Trophoblast cell (in vitro differentiated cells and primary cell): ENCODE measurements at regions not wholly inside any gene's neighbourhood (a gene's known extent, or its start where the extent isn't known, plus 50 kb on each side); places are given as distances from the start of the nearest gene placed in this dataset.
"Not testable (repeated sequence)": the region's sequence is repeated elsewhere in the genome, so short reads cannot be mapped to it uniquely, and the experiment has no call there.

Source experiments
- DNase-seq, 2 donors: peaks; one replicate each; pipeline ENCODE4 v3.0.0-alpha.2; 2016
- H2AFZ ChIP-seq: 2 replicates; pipeline ENCODE4 v1.6.1; 2013; ENCODE audit warnings: low read length, moderate library complexity, mild to moderate bottlenecking; ENCODE audit not compliant: insufficient read depth, poor library complexity
- H2AK5ac ChIP-seq: 2 replicates; pipeline ENCODE4 v1.6.1; 2013; ENCODE audit warnings: mild to moderate bottlenecking, low read length
- H2BK120ac ChIP-seq: 2 replicates; pipeline ENCODE4 v1.6.1; 2013; ENCODE audit warnings: low read length, mild to moderate bottlenecking, moderate library complexity; ENCODE audit not compliant: insufficient read depth, poor library complexity
- H2BK12ac ChIP-seq: 2 replicates; pipeline ENCODE4 v1.6.1; 2013; ENCODE audit warnings: mild to moderate bottlenecking, low read length, moderate library complexity
- H2BK5ac ChIP-seq: 2 replicates; pipeline ENCODE4 v1.6.1; 2013; ENCODE audit warnings: low read length, low read depth, moderate library complexity, mild to moderate bottlenecking; ENCODE audit not compliant: poor library complexity
- H3K14ac ChIP-seq: 2 replicates; pipeline ENCODE4 v1.6.1; 2013; ENCODE audit warnings: mild to moderate bottlenecking, low read length
- H3K18ac ChIP-seq: 2 replicates; pipeline ENCODE4 v1.6.1; 2013; ENCODE audit warnings: mild to moderate bottlenecking, low read length
- H3K23ac ChIP-seq: 2 replicates; pipeline ENCODE4 v1.6.1; 2013; ENCODE audit warnings: low read length
- H3K27ac ChIP-seq: 2 replicates; pipeline ENCODE4 v1.5.1; 2013; ENCODE audit warnings: low read depth, mild to moderate bottlenecking, inconsistent platforms, low read length, moderate library complexity
- H3K27me3 ChIP-seq: 2 replicates; pipeline ENCODE4 v1.6.1; 2013; ENCODE audit warnings: inconsistent platforms, mild to moderate bottlenecking, low read length, moderate library complexity; ENCODE audit not compliant: insufficient read depth
- H3K36me3 ChIP-seq, 2 experiments: 1 replicate in 1 of 2; 2 replicates in 1 of 2; pipeline ENCODE4 v1.6.1; 2013; ENCODE audit warnings: low read length in 2 of 2, mild to moderate bottlenecking in 2 of 2, moderate library complexity in 1 of 2; ENCODE audit not compliant: insufficient read depth in 2 of 2, control insufficient read depth in 1 of 2
- H3K4ac ChIP-seq: 2 replicates; pipeline ENCODE4 v1.6.1; 2013; ENCODE audit warnings: low read depth, mild to moderate bottlenecking, low read length, moderate library complexity
- H3K4me1 ChIP-seq, 2 experiments: 1 replicate in 1 of 2; 2 replicates in 1 of 2; pipeline ENCODE4 v1.6.1; 2013; ENCODE audit warnings: low read length in 2 of 2, mild to moderate bottlenecking in 2 of 2, moderate library complexity in 1 of 2; ENCODE audit not compliant: insufficient read depth in 2 of 2, control insufficient read depth in 1 of 2
- H3K4me2 ChIP-seq: 2 replicates; pipeline ENCODE4 v1.6.1; 2013; ENCODE audit warnings: inconsistent platforms, mild to moderate bottlenecking, low read length, moderate library complexity
- H3K4me3 ChIP-seq: 2 replicates; pipeline ENCODE4 v1.5.1; 2013; ENCODE audit warnings: mild to moderate bottlenecking, low read depth, low read length, inconsistent platforms
- H3K79me1 ChIP-seq: one replicate; pipeline ENCODE4 v1.6.1; 2013; ENCODE audit warnings: low read length
- H3K79me2 ChIP-seq: 2 replicates; pipeline ENCODE4 v1.6.1; 2013; ENCODE audit warnings: low read length, mild to moderate bottlenecking; ENCODE audit not compliant: control insufficient read depth, insufficient read depth, poor library complexity
- H3K9ac ChIP-seq: 2 replicates; pipeline ENCODE4 v1.6.1; 2013; ENCODE audit warnings: mild to moderate bottlenecking, low read length
- H3K9me3 ChIP-seq: 2 replicates; pipeline ENCODE4 v1.6.1; 2013; ENCODE audit warnings: low read depth, mild to moderate bottlenecking, control low read depth, inconsistent platforms, low read length; ENCODE audit not compliant: insufficient read depth
- H4K12ac ChIP-seq: 2 replicates; pipeline ENCODE4 v1.6.1; 2013; ENCODE audit warnings: low read depth, mild to moderate bottlenecking, low read length, moderate library complexity
- H4K8ac ChIP-seq: 2 replicates; pipeline ENCODE4 v1.6.1; 2013; ENCODE audit warnings: low read depth, mild to moderate bottlenecking, low read length, moderate library complexity
- H4K91ac ChIP-seq: one replicate; pipeline ENCODE4 v1.6.1; 2013; ENCODE audit warnings: low read depth, mild to moderate bottlenecking, low read length, moderate library complexity
- WGBS: extraction: QIAGEN DNeasy Blood & Tissue Kit; methylation state at CpG from one replicate; pipeline ENCODE4 v1.1.7; 2013; ENCODE audit warnings: missing lambda C conversion rate; ENCODE audit not compliant: insufficient read length, insufficient coverage; ENCODE audit errors: extremely low coverage; 5-methylcytosine and 5-hydroxymethylcytosine counted together

- no CpG with 5 or more reads among the region's 3 CpGs for WGBS
- not testable (repeated sequence) for H3K4ac ChIP-seq
Measured at GRCh38 chr15:22209086-22209485, 128.8 kb downstream of the OR4M2 start.

GRCh38 chr15:22222596-22222995 lies 142.3 kb downstream of the OR4M2 start:
- H2AFZ ChIP-seq, H4K91ac ChIP-seq, H3K27me3 ChIP-seq, DNase-seq, H3K27ac ChIP-seq, H3K4me3 ChIP-seq, H2AK5ac ChIP-seq, H2BK12ac ChIP-seq, H4K8ac ChIP-seq, H3K79me2 ChIP-seq, H3K4ac ChIP-seq, H4K12ac ChIP-seq, H3K4me2 ChIP-seq, H3K18ac ChIP-seq, H3K14ac ChIP-seq, H2BK5ac ChIP-seq, H3K4me1 ChIP-seq, H3K79me1 ChIP-seq, H2BK120ac ChIP-seq, H3K9ac ChIP-seq, H3K23ac ChIP-seq, H3K36me3 ChIP-seq: not testable (repeated sequence)
- H3K9me3 ChIP-seq = peaks cover 31% of the 10 kb centered on the region
- no CpG with 5 or more reads among the region's 10 CpGs for WGBS

More at GRCh38 chr15:22209086-22209485, 128.8 kb downstream of the OR4M2 start:
- not testable (repeated sequence) for H3K23ac ChIP-seq, H3K9ac ChIP-seq, H3K14ac ChIP-seq, H3K36me3 ChIP-seq, DNase-seq, H3K4me1 ChIP-seq, H4K91ac ChIP-seq, H4K8ac ChIP-seq, H4K12ac ChIP-seq, H3K79me1 ChIP-seq, H3K27me3 ChIP-seq, H3K4me2 ChIP-seq, H3K18ac ChIP-seq, H3K9me3 ChIP-seq, H3K79me2 ChIP-seq, H3K4me3 ChIP-seq, H3K27ac ChIP-seq, H2BK120ac ChIP-seq, H2AFZ ChIP-seq, H2BK5ac ChIP-seq, H2BK12ac ChIP-seq, H2AK5ac ChIP-seq

- H3K4ac ChIP-seq = no peak overlapping the region
- H4K12ac ChIP-seq = no peak overlapping the region
- H3K79me1 ChIP-seq = no peaks in the 10 kb centered on the region
- peaks cover 44% of the 10 kb centered on the region for H3K9me3 ChIP-seq
- no peak overlapping the region for H2BK5ac ChIP-seq
- H4K8ac ChIP-seq = no peak overlapping the region
- H3K4me2 ChIP-seq = no peak overlapping the region
- no peak overlapping the region for H4K91ac ChIP-seq
- no peaks in the 10 kb centered on the region for H3K4me1 ChIP-seq
- no peak overlapping the region for H2BK120ac ChIP-seq
- no peak overlapping the region for H2AK5ac ChIP-seq
- no CpG with 5 or more reads among the region's 9 CpGs for WGBS
- H2AFZ ChIP-seq = no peak overlapping the region
- no peak overlapping the region for H3K14ac ChIP-seq
- H3K36me3 ChIP-seq = no peaks in the 10 kb centered on the region
- no peak overlapping the region for H3K27ac ChIP-seq
- H3K79me2 ChIP-seq = no peaks in the 10 kb centered on the region
- no peak overlapping the region for H3K23ac ChIP-seq
- DNase-seq = no peak
- H3K4me3 ChIP-seq = no peak overlapping the region
- H3K9ac ChIP-seq = no peak overlapping the region
- H3K27me3 ChIP-seq = no peaks in the 10 kb centered on the region
- no peak overlapping the region for H3K18ac ChIP-seq
- no peak overlapping the region for H2BK12ac ChIP-seq
Measured at GRCh38 chr15:22224241-22224671, 143.9 kb downstream of the OR4M2 start.

GRCh38 chr15:22224961-22225360 lies 144.6 kb downstream of the OR4M2 start:
- not testable (repeated sequence) for H3K27me3 ChIP-seq, DNase-seq, H3K14ac ChIP-seq, H3K4me2 ChIP-seq, H3K4ac ChIP-seq, H2BK12ac ChIP-seq, H4K8ac ChIP-seq, H3K79me1 ChIP-seq, H2BK120ac ChIP-seq, H2AK5ac ChIP-seq, H3K23ac ChIP-seq, H3K18ac ChIP-seq, H2AFZ ChIP-seq, H2BK5ac ChIP-seq, H3K9ac ChIP-seq, H4K91ac ChIP-seq, H3K4me1 ChIP-seq, H3K27ac ChIP-seq, H3K36me3 ChIP-seq, H4K12ac ChIP-seq, H3K4me3 ChIP-seq, H3K79me2 ChIP-seq
- no CpG with 5 or more reads among the region's 7 CpGs for WGBS
- peaks cover 45% of the 10 kb centered on the region for H3K9me3 ChIP-seq
